Mucosa of descending colon (tissue), 3 donors: ENCODE measurements at regions not wholly inside any gene's neighbourhood (a gene's known extent, or its start where the extent isn't known, plus 50 kb on each side); places are given as distances from the start of the nearest gene placed in this dataset.

Experiments used
- ATAC-seq: fragments of 200-7000 bp; cut with Tn5 transposase; one replicate; pipeline ENCODE4 v1.9.1; 2020; ENCODE audit warnings: mild to moderate bottlenecking, moderate library complexity
- DNase-seq, 3 donors: peaks; one replicate each; pipeline ENCODE4 v3.0.0-alpha.2; 2020
- H3K36me3 ChIP-seq: fragments of 200-600 bp; one replicate; pipeline ENCODE4 v1.8.0; 2021; ENCODE audit warnings: low read depth, mild to moderate bottlenecking
- H3K4me1 ChIP-seq: fragments of 200-600 bp; one replicate; pipeline ENCODE4 v1.8.0; 2021; ENCODE audit warnings: low read depth, mild to moderate bottlenecking
- H3K4me3 ChIP-seq: fragments of 200-600 bp; one replicate; pipeline ENCODE4 v1.8.0; 2021; ENCODE audit warnings: mild to moderate bottlenecking
- H3K9me3 ChIP-seq: fragments of 200-600 bp; one replicate; pipeline ENCODE4 v1.8.0; 2021; ENCODE audit warnings: mild to moderate bottlenecking
- CTCF ChIP-seq: fragments of 200-600 bp; IDR thresholded peaks from one replicate; pipeline ENCODE4 v1.8.0; 2022; ENCODE audit warnings: antibody characterized with exemption, mild to moderate bottlenecking
- intact Hi-C, 2 donors: fragments of 100-400 bp; cut with DNase I in 1 of 2; cut with micrococcal nuclease in 1 of 2; formaldehyde crosslinking; loops; one replicate each; pipeline versions ENCODE4 v1.11.0 to v1.11.1; 2022; cut with DNase I, micrococcal nuclease
- donor health status: DM: no; HTN: no; CAD: no; lungs with moderate emphysema.
- donor health status: DM: no; HTN: no; CAD: no.
- donor health status: DM: no; HTN: yes; CAD: no.

- intact Hi-C loops = no loop called here
- H3K9me3 ChIP-seq = no peaks in the 10 kb centered on the region
- H3K4me3 ChIP-seq = no peak overlapping the region
- ATAC-seq (no peak), DNase-seq (no peak)
- TF ChIP-seq CTCF = no peak
- H3K4me1 ChIP-seq = peaks cover 11% of the 10 kb centered on the region
- H3K36me3 ChIP-seq = no peaks in the 10 kb centered on the region
Observed at GRCh38 chr7:124088590-124088989, 55.7 kb upstream of the TMEM229A start.

GRCh38 chr7:124086843-124087242, 54.0 kb upstream of the TMEM229A start:
- no peak for TF ChIP-seq CTCF

GRCh38 chr7:124085179-124085578, 52.3 kb upstream of the TMEM229A start:
- no peaks in the 10 kb centered on the region for H3K9me3 ChIP-seq
- ATAC-seq (peak; percentile 97), DNase-seq (peak; percentile 43 to 92 (median 64))
- H3K4me3 ChIP-seq = no peak overlapping the region
- no peaks in the 10 kb centered on the region for H3K36me3 ChIP-seq
- H3K4me1 ChIP-seq = peaks cover 11% of the 10 kb centered on the region
- TF ChIP-seq CTCF = no peak
- intact Hi-C loops = no loop called here

More at GRCh38 chr7:124086843-124087242, 54.0 kb upstream of the TMEM229A start:
- no peak overlapping the region for H3K4me3 ChIP-seq
- DNase-seq (no peak), ATAC-seq (no peak)
- H3K36me3 ChIP-seq = no peaks in the 10 kb centered on the region
- intact Hi-C loops = no loop called here
- no peaks in the 10 kb centered on the region for H3K9me3 ChIP-seq
- peaks cover 11% of the 10 kb centered on the region for H3K4me1 ChIP-seq

GRCh38 chr7:124084024-124084423, 51.2 kb upstream of the TMEM229A start:
- no peak for DNase-seq
- no peaks in the 10 kb centered on the region for H3K9me3 ChIP-seq
- H3K4me1 ChIP-seq = peaks cover 11% of the 10 kb centered on the region
- no peak for ATAC-seq
- H3K4me3 ChIP-seq = no peak overlapping the region
- TF ChIP-seq CTCF = no peak
- intact Hi-C loops = no loop called here
- no peaks in the 10 kb centered on the region for H3K36me3 ChIP-seq
